Esophagus muscularis mucosa (tissue), 4 donors: ENCODE measurements at regions not wholly inside any gene's neighbourhood (a gene's known extent, or its start where the extent isn't known, plus 50 kb on each side); places are given as distances from the start of the nearest gene placed in this dataset.

Experiments
- DNase-seq: peaks from one replicate; pipeline ENCODE4 v3.0.0-alpha.2; 2017; ENCODE audit errors: extremely low spot score
- H3K27ac ChIP-seq, 4 donors: fragments of 200-600 bp; sonication (generic); replicated peaks in 1 of 4; 1 replicate in 3 of 4; 2 replicates in 1 of 4; pipeline ENCODE4 v1.5.1; 2016 to 2019; ENCODE audit warnings: mild to moderate bottlenecking in 1 of 4
- H3K27me3 ChIP-seq, 4 donors: fragments of 200-600 bp; sonication (generic); one replicate each; pipeline versions ENCODE4 v1.5.1 to v1.6.0; 2016 to 2019
- H3K36me3 ChIP-seq, 4 donors: fragments of 200-600 bp; sonication (generic); one replicate each; pipeline ENCODE4 v1.5.1; 2016 to 2019
- H3K4me1 ChIP-seq, 4 donors: fragments of 200-600 bp; sonication (generic); one replicate each; pipeline ENCODE4 v1.5.1; 2016 to 2019
- H3K4me3 ChIP-seq, 4 donors: fragments of 200-600 bp; sonication (generic); 1 replicate in 2 of 4; 2 replicates in 2 of 4; pipeline ENCODE4 v1.5.1; 2016 to 2019; ENCODE audit warnings: mild to moderate bottlenecking in 4 of 4, moderate library complexity in 1 of 4
- H3K9me3 ChIP-seq, 4 donors: fragments of 200-600 bp; sonication (generic); 1 replicate in 3 of 4; 2 replicates in 1 of 4; pipeline ENCODE4 v1.5.1; 2016 to 2019
- EP300 ChIP-seq: sonication (generic); formaldehyde crosslinking; IDR thresholded peaks from one replicate; pipeline ENCODE4 v1.6.1; 2017; ENCODE audit warnings: antibody characterized with exemption
- POLR2A ChIP-seq: fragments of 450-650 bp; IDR thresholded peaks from one replicate; pipeline ENCODE4 v1.6.1; 2017; ENCODE audit warnings: antibody characterized with exemption, moderate library complexity, mild to moderate bottlenecking, low read depth
- POLR2AphosphoS5 ChIP-seq, 2 donors: sonication (generic); formaldehyde crosslinking; IDR thresholded peaks; one replicate each; pipeline ENCODE4 v1.6.1; 2017; ENCODE audit warnings: antibody characterized with exemption in 2 of 2
- WGBS: methylation state at CpG from one replicate; pipeline ENCODE4 v1.1.5; 2018; 5-methylcytosine and 5-hydroxymethylcytosine counted together
- intact Hi-C: fragments of 100-400 bp; cut with DNase I; formaldehyde crosslinking; loops from one replicate; pipeline ENCODE4 v1.15.1; 2023
- TF ChIP-seq, protein P1 (sequence below), 3 experiments: fragments of 200-600 bp in 2 of 3; fragments of 450-650 bp in 1 of 3; sonication (generic) in 2 of 3; IDR thresholded peaks; one replicate each; pipeline ENCODE4 v1.5.1; 2017 to 2019; ENCODE audit warnings: antibody characterized with exemption in 3 of 3, mild to moderate bottlenecking in 2 of 3, moderate library complexity in 1 of 3

DNA sequence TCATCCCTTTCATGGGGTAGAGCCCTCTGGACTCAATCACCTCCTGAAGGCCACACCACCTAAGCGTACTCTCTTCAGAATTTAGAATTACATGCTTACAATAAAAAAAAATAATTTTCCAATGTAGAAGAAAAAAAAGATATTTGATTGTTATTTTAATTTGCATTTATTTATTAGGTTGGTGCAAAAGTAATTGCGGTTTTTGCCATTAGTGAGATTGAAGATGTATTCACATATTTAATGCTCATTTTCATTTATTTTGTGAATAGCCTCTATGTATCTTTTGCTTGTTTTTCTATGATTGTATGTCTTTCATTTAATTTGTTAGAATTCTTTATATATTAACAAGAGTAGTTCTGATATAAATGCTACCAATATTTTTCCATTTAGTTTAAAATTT, 220.5 kb downstream of the RND3 start:
- no peaks in the 10 kb centered on the region for H3K9me3 ChIP-seq
- no peak overlapping the region for H3K4me3 ChIP-seq
- TF ChIP-seq EP300, result no peak
- TF ChIP-seq POLR2A, result no peak
- TF ChIP-seq, protein P1, sequence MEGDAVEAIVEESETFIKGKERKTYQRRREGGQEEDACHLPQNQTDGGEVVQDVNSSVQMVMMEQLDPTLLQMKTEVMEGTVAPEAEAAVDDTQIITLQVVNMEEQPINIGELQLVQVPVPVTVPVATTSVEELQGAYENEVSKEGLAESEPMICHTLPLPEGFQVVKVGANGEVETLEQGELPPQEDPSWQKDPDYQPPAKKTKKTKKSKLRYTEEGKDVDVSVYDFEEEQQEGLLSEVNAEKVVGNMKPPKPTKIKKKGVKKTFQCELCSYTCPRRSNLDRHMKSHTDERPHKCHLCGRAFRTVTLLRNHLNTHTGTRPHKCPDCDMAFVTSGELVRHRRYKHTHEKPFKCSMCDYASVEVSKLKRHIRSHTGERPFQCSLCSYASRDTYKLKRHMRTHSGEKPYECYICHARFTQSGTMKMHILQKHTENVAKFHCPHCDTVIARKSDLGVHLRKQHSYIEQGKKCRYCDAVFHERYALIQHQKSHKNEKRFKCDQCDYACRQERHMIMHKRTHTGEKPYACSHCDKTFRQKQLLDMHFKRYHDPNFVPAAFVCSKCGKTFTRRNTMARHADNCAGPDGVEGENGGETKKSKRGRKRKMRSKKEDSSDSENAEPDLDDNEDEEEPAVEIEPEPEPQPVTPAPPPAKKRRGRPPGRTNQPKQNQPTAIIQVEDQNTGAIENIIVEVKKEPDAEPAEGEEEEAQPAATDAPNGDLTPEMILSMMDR (IDR thresholded peaks at IDR 0.05), result no peak
- TF ChIP-seq POLR2AphosphoS5 (IDR thresholded peaks at IDR 0.05), result no peak
- no peaks in the 10 kb centered on the region for H3K27me3 ChIP-seq
- H3K27ac ChIP-seq, result no peak overlapping the region
- H3K36me3 ChIP-seq, result no peaks in the 10 kb centered on the region
- peaks cover 0 to 15% (median 3%) of the 10 kb centered on the region in 4 donors for H3K4me1 ChIP-seq
- intact Hi-C loops, result no loop called here
- WGBS, result 91% methylated on average over 2 of the region's 2 CpGs
- no peak for DNase-seq

GRCh38 chr2:150264442-150264841, 223.0 kb downstream of the RND3 start:
- TF ChIP-seq POLR2A, result no peak
- TF ChIP-seq POLR2AphosphoS5 (IDR thresholded peaks at IDR 0.05), result no peak
- no peak for TF ChIP-seq EP300
- TF ChIP-seq, protein P1 (IDR thresholded peaks at IDR 0.05), result no peak
- WGBS, result 90% methylated on average over 2 of the region's 2 CpGs
- no peak overlapping the region for H3K27ac ChIP-seq
- DNase-seq, result no peak
- intact Hi-C loops, result no loop called here
- H3K9me3 ChIP-seq, result no peaks in the 10 kb centered on the region
- no peaks in the 10 kb centered on the region for H3K36me3 ChIP-seq
- H3K27me3 ChIP-seq, result no peaks in the 10 kb centered on the region
- H3K4me1 ChIP-seq, result peaks cover 0 to under 1% (median 0%) of the 10 kb centered on the region in 4 donors
- no peak overlapping the region for H3K4me3 ChIP-seq

GRCh38 chr2:150261691-150262090, 225.8 kb downstream of the RND3 start:
- intact Hi-C loops, result no loop called here
- Histone ChIP-seq H3K27ac (no peak overlapping the region), H3K27me3 (no peaks in the 10 kb centered on the region), H3K9me3 (no peaks in the 10 kb centered on the region), H3K4me1 (no peaks in the 10 kb centered on the region), H3K4me3 (no peak overlapping the region), H3K36me3 (no peaks in the 10 kb centered on the region)
- no peak for DNase-seq
- TF ChIP-seq POLR2A (no peak), POLR2AphosphoS5 (IDR thresholded peaks at IDR 0.05) (no peak), EP300 (no peak)
- TF ChIP-seq, protein P1 (IDR thresholded peaks at IDR 0.05), result no peak
- 94% methylated on average over 2 of the region's 2 CpGs for WGBS

DNA sequence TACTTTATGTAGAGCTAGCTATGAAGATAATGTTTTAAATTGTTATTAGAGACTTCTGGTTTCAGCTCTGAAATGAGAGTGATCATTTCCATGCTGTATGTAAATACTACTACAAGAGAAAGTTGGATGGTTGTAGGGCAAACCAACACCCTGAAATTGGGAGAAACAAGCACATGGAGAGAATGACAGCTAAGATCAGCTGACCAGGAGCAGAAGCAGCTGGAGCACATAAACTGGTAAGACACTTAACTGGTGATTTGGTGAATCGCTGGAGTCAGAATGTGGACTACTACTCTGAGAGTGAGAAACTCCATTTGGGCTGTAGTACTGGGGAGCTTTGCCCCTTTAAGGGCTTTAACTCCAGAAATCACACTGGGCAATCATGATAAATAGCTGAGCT, 226.8 kb downstream of the RND3 start:
- Histone ChIP-seq H3K4me3 (no peak overlapping the region), H3K36me3 (no peaks in the 10 kb centered on the region), H3K27me3 (no peaks in the 10 kb centered on the region), H3K27ac (no peak overlapping the region), H3K4me1 (peaks cover 0 to 6% (median 2%) of the 10 kb centered on the region in 4 donors), H3K9me3 (no peaks in the 10 kb centered on the region)
- TF ChIP-seq POLR2AphosphoS5 (IDR thresholded peaks at IDR 0.05), result no peak
- TF ChIP-seq POLR2A, result no peak
- TF ChIP-seq, protein P1 (IDR thresholded peaks at IDR 0.05), result no peak
- TF ChIP-seq EP300, result no peak
- DNase-seq, result no peak
- 50% methylated on average over 1 of the region's 1 CpG for WGBS
- intact Hi-C loops, result no loop called here

- Histone ChIP-seq H3K4me3 (no peak overlapping the region), H3K4me1 (peaks cover 0 to 9% (median 4%) of the 10 kb centered on the region in 4 donors), H3K36me3 (no peaks in the 10 kb centered on the region), H3K9me3 (no peaks in the 10 kb centered on the region), H3K27ac (no peak overlapping the region), H3K27me3 (no peaks in the 10 kb centered on the region)
- intact Hi-C loops, result no loop called here
- 94% methylated on average over 1 of the region's 1 CpG for WGBS
- DNase-seq, result no peak
- TF ChIP-seq EP300 (no peak), POLR2A (no peak), POLR2AphosphoS5 (IDR thresholded peaks at IDR 0.05) (no peak)
- TF ChIP-seq, protein P1 (IDR thresholded peaks at IDR 0.05), result no peak
These were observed 227.7 kb downstream of the RND3 start for GRCh38 chr2:150259746-150260145.
